ENCODE measurements at regions not wholly inside any gene's neighbourhood (a gene's known extent, or its start where the extent isn't known, plus 50 kb on each side); places are given as distances from the start of the nearest gene placed in this dataset.

DNA sequence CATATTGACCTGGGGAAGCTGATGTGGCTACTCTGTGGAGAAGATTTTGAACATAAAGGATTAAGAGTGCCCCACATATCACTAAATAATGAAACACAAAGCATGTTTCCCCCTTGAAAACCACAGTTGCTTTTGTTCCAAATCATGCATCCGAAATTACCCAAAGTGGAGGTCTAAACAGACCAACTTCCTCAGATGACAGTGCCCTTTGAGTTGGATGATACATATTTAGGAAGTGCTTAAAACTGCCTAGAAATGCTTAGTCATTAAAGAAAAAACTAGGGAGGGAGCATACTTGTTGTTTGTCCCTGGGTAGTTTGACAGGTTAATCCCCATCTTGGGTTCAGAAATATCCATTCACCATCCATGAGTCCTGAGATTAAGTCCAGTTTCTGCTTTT, 1070.3 kb downstream of the SUCLG1 start:
- no peaks in the 10 kb centered on the region for H3K27me3 Mint-ChIP-seq
- intact Hi-C loops (cut with micrococcal nuclease) = no loop called here
- H3K4me1 Mint-ChIP-seq (ENCODE audit: low read depth) = no peaks in the 10 kb centered on the region
- TF ChIP-seq CTCF (IDR thresholded peaks at IDR 0.05) = no peak
- CTCF ChIA-PET = no interaction called here
- no peaks in the 10 kb centered on the region for H3K9me3 Mint-ChIP-seq
- H3K4me3 Mint-ChIP-seq = no peak overlapping the region
- no peak overlapping the region for H3K27ac Mint-ChIP-seq
- POLR2A ChIA-PET = no interaction called here
- no peaks in the 10 kb centered on the region for H3K36me3 Mint-ChIP-seq (ENCODE audit: low read depth)
- DNase-seq = no peak
- no peak for ATAC-seq

GRCh38 chr2:83386549-83386948, 1072.5 kb downstream of the SUCLG1 start:
- intact Hi-C loops (cut with micrococcal nuclease) = no loop called here
- ChIA-PET CTCF (no interaction called here), POLR2A (no interaction called here)
- Mint-ChIP-seq H3K27ac (no peak overlapping the region), H3K9me3 (peaks cover 3% of the 10 kb centered on the region), H3K27me3 (no peaks in the 10 kb centered on the region), H3K4me3 (no peak overlapping the region), H3K36me3 (ENCODE audit: low read depth) (no peaks in the 10 kb centered on the region), H3K4me1 (ENCODE audit: low read depth) (no peaks in the 10 kb centered on the region)
- no peak for ATAC-seq
- no peak for TF ChIP-seq CTCF (IDR thresholded peaks at IDR 0.05)
- DNase-seq = no peak

DNA sequence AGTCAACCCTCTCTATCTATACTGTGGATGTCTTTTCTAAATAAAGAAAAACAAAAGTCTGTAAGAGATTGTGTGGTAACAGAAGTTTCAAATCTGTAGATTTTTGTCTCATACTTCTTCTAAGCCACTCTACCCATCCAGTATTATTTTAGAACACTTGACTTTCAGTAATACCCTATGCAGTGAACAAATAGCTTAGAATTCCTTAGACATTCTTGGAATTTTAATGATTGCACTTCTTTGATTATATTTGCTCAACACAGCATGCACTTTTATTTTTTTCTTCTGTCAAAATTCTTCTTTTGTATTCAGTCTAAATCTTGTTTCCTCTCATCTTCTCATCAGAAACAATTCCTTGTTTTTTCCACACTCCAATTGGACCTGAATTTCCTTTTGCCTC, 1080.2 kb downstream of the SUCLG1 start:
- POLR2A ChIA-PET = no interaction called here
- ATAC-seq (no peak), DNase-seq (no peak)
- Mint-ChIP-seq H3K4me1 (ENCODE audit: low read depth) (no peaks in the 10 kb centered on the region), H3K9me3 (peaks cover 6% of the 10 kb centered on the region), H3K27ac (no peak overlapping the region), H3K4me3 (no peak overlapping the region), H3K36me3 (ENCODE audit: low read depth) (no peaks in the 10 kb centered on the region), H3K27me3 (no peaks in the 10 kb centered on the region)
- no peak for TF ChIP-seq CTCF (IDR thresholded peaks at IDR 0.05)
- intact Hi-C loops (cut with micrococcal nuclease) = no loop called here
- CTCF ChIA-PET = no interaction called here

DNA sequence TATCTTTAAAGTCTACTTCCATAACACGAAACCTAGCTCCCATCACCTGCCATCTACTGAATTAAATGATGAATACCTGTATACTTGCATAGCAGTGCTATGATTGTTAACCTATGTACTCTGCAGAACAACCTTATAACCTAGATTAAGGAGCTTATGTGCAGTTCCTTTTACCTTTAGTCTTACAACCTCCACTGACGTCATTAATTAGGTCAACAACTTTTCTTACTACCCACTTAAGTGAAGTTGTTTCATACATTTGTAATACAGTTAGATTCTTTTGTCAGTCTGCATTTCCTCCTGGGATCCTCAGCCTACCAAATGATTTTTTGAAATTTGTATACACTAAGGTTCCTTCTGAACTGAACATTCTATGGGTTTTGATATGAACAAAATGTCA, 1082.3 kb downstream of the SUCLG1 start:
- no peak for ATAC-seq
- Mint-ChIP-seq H3K36me3 (ENCODE audit: low read depth) (no peaks in the 10 kb centered on the region), H3K27ac (no peak overlapping the region), H3K9me3 (peaks cover 4% of the 10 kb centered on the region), H3K4me1 (ENCODE audit: low read depth) (no peaks in the 10 kb centered on the region), H3K27me3 (no peaks in the 10 kb centered on the region), H3K4me3 (no peak overlapping the region)
- no peak for DNase-seq
- TF ChIP-seq CTCF (IDR thresholded peaks at IDR 0.05) = no peak
- ChIA-PET CTCF (no interaction called here), POLR2A (no interaction called here)
- intact Hi-C loops (cut with micrococcal nuclease) = no loop called here

DNA sequence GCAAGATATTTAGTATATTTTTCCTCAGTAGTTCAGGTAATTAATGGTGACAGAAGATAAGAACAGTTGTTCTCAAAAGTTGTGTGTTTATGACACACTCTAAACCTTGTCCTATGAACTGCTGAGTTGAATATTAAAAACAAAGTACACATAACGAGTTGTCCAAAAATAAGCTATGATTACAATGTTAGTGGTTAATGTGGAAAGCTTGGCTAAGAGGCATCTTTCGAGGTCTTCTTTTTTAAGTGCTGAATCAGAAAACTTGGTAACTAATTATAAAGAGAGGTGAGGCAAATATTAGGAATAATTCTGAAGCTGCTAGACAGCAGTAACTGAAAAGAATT, 1088.7 kb downstream of the SUCLG1 start:
- intact Hi-C loops (cut with micrococcal nuclease) = no loop called here
- ChIA-PET CTCF (no interaction called here), POLR2A (no interaction called here)
- no peak overlapping the region for H3K27ac Mint-ChIP-seq
- TF ChIP-seq CTCF (IDR thresholded peaks at IDR 0.05) = no peak
- H3K27me3 Mint-ChIP-seq = no peaks in the 10 kb centered on the region
- ATAC-seq (no peak), DNase-seq (no peak)
- H3K9me3 Mint-ChIP-seq = peaks cover 2% of the 10 kb centered on the region
- no peaks in the 10 kb centered on the region for H3K36me3 Mint-ChIP-seq (ENCODE audit: low read depth)
- H3K4me1 Mint-ChIP-seq (ENCODE audit: low read depth) = no peaks in the 10 kb centered on the region
- no peak overlapping the region for H3K4me3 Mint-ChIP-seq

All from activated CD8-positive, alpha-beta T cell treated with anti-CD3 and anti-CD28 coated beads for 36 hours (primary cell).